H1 (cell line): ENCODE measurements at regions not wholly inside any gene's neighbourhood (a gene's known extent, or its start where the extent isn't known, plus 50 kb on each side); places are given as distances from the start of the nearest gene placed in this dataset.

Experiments used
- CTCF ChIA-PET: fragments of 300-600 bp; sonication (Branson Sonifier 250); formaldehyde crosslinking; loops from one replicate; lab custom pipeline; 2021; ENCODE audit not compliant: partially characterized antibody; lab: Charles Lee
- POLR2A ChIA-PET: fragments of 300-600 bp; sonication (Branson Sonifier 250); formaldehyde crosslinking; loops from one replicate; lab custom pipeline; 2021; ENCODE audit warnings: inconsistent platforms; ENCODE audit not compliant: partially characterized antibody; lab: Charles Lee
- DNase-seq, 2 experiments: peaks; one replicate each; pipeline versions ENCODE4 v3.0.0 to v3.0.0-alpha.2; 2010 to 2022; ENCODE audit warnings: low spot score in 2 of 2, low read depth in 1 of 2, mixed read lengths in 1 of 2
- FAIRE-seq: peaks from 2 replicates; lab custom pipeline; 2011; peaks lifted over from hg19 to GRCh38; lab: Jason Lieb, UNC
- H2AFZ ChIP-seq: 2 replicates; pipeline ENCODE4 v1.8.1; 2012; ENCODE audit warnings: low read length, inconsistent platforms
- H2AK5ac ChIP-seq: 2 replicates; pipeline ENCODE4 v1.6.1; 2013; ENCODE audit warnings: low read depth, low read length
- H2BK120ac ChIP-seq: replicated peaks from 2 replicates; pipeline ENCODE3; 2013; ENCODE audit warnings: low read depth, low read length, inconsistent platforms
- H2BK12ac ChIP-seq: 2 replicates; pipeline ENCODE4 v1.6.1; 2013; ENCODE audit warnings: low read depth, low read length
- H2BK15ac ChIP-seq: 2 replicates; pipeline ENCODE4 v1.6.1; 2013; ENCODE audit warnings: low read length
- H2BK20ac ChIP-seq: 2 replicates; pipeline ENCODE4 v1.6.1; 2013; ENCODE audit warnings: low read length
- H2BK5ac ChIP-seq: 2 replicates; pipeline ENCODE4 v1.6.1; 2013; ENCODE audit warnings: low read depth, low read length
- H3K14ac ChIP-seq: 2 replicates; pipeline ENCODE4 v1.6.1; 2013; ENCODE audit warnings: inconsistent platforms; ENCODE audit not compliant: insufficient read length
- H3K18ac ChIP-seq: 2 replicates; pipeline ENCODE4 v1.6.1; 2013; ENCODE audit warnings: low read length; ENCODE audit errors: extremely low read depth
- H3K23ac ChIP-seq: 2 replicates; pipeline ENCODE4 v1.6.1; 2013; ENCODE audit warnings: inconsistent platforms; ENCODE audit not compliant: insufficient read length
- H3K23me2 ChIP-seq: 2 replicates; pipeline ENCODE4 v1.6.1; 2013; ENCODE audit warnings: low read depth, low read length
- H3K27ac ChIP-seq: 2 replicates; pipeline ENCODE4 v1.6.1; 2011; ENCODE audit warnings: low read depth, low read length, inconsistent platforms
- H3K27me3 ChIP-seq, 4 experiments: replicated peaks in 1 of 4; 1 replicate in 1 of 4; 2 replicates in 3 of 4; pipeline versions ENCODE4 v1.6.1 to v1.8.1; 2011 to 2013; ENCODE audit warnings: low read length in 3 of 4, mild to moderate bottlenecking in 3 of 4, inconsistent platforms in 2 of 4, mixed read lengths in 2 of 4, moderate library complexity in 1 of 4; ENCODE audit not compliant: control insufficient read depth in 3 of 4, insufficient read depth in 3 of 4; ENCODE audit errors: extremely low read depth in 1 of 4
- H3K36me3 ChIP-seq, 4 experiments: 2 replicates each; pipeline versions ENCODE4 v1.6.1 to v1.8.1; 2011 to 2013; ENCODE audit warnings: mild to moderate bottlenecking in 4 of 4, low read length in 3 of 4, moderate library complexity in 2 of 4, control low read depth in 1 of 4, inconsistent platforms in 1 of 4; ENCODE audit not compliant: insufficient read depth in 4 of 4, control insufficient read depth in 2 of 4
- H3K4ac ChIP-seq: replicated peaks from 2 replicates; pipeline ENCODE3; 2013; ENCODE audit warnings: low read length, low read depth, mixed read lengths, inconsistent platforms; ENCODE audit not compliant: insufficient read length
- H3K4me1 ChIP-seq, 4 experiments: replicated peaks in 1 of 4; 1 replicate in 1 of 4; 2 replicates in 3 of 4; pipeline versions ENCODE4 v1.6.1 to v1.8.1; 2011 to 2013; ENCODE audit warnings: low read length in 3 of 4, inconsistent platforms in 2 of 4, mixed read lengths in 1 of 4; ENCODE audit not compliant: insufficient read depth in 4 of 4, control insufficient read depth in 3 of 4
- H3K4me2 ChIP-seq, 2 experiments: 2 replicates each; pipeline versions ENCODE4 v1.6.1 to v1.8.1; 2011 to 2013; ENCODE audit warnings: low read depth in 2 of 2, low read length in 2 of 2, control low read depth in 1 of 2, inconsistent platforms in 1 of 2, mild to moderate bottlenecking in 1 of 2; ENCODE audit not compliant: insufficient read depth in 1 of 2
- H3K4me3 ChIP-seq, 4 experiments: fragments of 200-600, 300-600 bp in 1 of 4; sonication (generic), shearing (Covaris generic), sonication (Bioruptor Twin) in 1 of 4; 2 replicates each; pipeline versions ENCODE4 v1.5.1 to v1.8.1; 2011 to 2016; ENCODE audit warnings: low read length in 4 of 4, low read depth in 3 of 4, control low read depth in 2 of 4, inconsistent platforms in 2 of 4, mild to moderate bottlenecking in 2 of 4, mixed read lengths in 1 of 4, moderate library complexity in 1 of 4; ENCODE audit not compliant: insufficient read depth in 2 of 4; ENCODE audit errors: extremely low read depth in 1 of 4
- H3K56ac ChIP-seq: replicated peaks from 2 replicates; pipeline ENCODE3; 2013; ENCODE audit warnings: low read depth, mild to moderate bottlenecking, mixed read lengths, low read length, inconsistent platforms; ENCODE audit not compliant: insufficient read length
- H3K79me1 ChIP-seq: 2 replicates; pipeline ENCODE4 v1.6.1; 2013; ENCODE audit warnings: low read depth, low read length, control low read depth
- H3K79me2 ChIP-seq, 2 experiments: 2 replicates each; pipeline versions ENCODE4 v1.6.1 to v1.8.1; 2012 to 2013; ENCODE audit warnings: low read length in 2 of 2, mild to moderate bottlenecking in 2 of 2, inconsistent platforms in 1 of 2; ENCODE audit not compliant: insufficient read depth in 2 of 2, control insufficient read depth in 1 of 2
- H3K9ac ChIP-seq, 4 experiments: replicated peaks in 1 of 4; 1 replicate in 1 of 4; 2 replicates in 3 of 4; pipeline versions ENCODE4 v1.6.1 to v1.8.1; 2011 to 2013; ENCODE audit warnings: low read depth in 3 of 4, low read length in 3 of 4, control low read depth in 2 of 4, mild to moderate bottlenecking in 2 of 4, moderate library complexity in 2 of 4, inconsistent platforms in 1 of 4; ENCODE audit errors: extremely low read depth in 1 of 4
- H3K9me3 ChIP-seq, 2 experiments: 2 replicates each; pipeline versions ENCODE4 v1.6.1 to v1.8.1; 2012 to 2013; ENCODE audit warnings: mild to moderate bottlenecking in 2 of 2, moderate library complexity in 2 of 2, control low read depth in 1 of 2, inconsistent platforms in 1 of 2, low read depth in 1 of 2, low read length in 1 of 2, mixed read lengths in 1 of 2; ENCODE audit not compliant: insufficient read depth in 2 of 2
- H4K20me1 ChIP-seq, 2 experiments: replicated peaks in 1 of 2; 2 replicates each; pipeline versions ENCODE3 to v1.8.1; 2011 to 2013; ENCODE audit warnings: inconsistent platforms in 2 of 2, low read length in 2 of 2, mild to moderate bottlenecking in 1 of 2; ENCODE audit not compliant: insufficient read depth in 2 of 2, control insufficient read depth in 1 of 2
- H4K5ac ChIP-seq: 2 replicates; pipeline ENCODE4 v1.6.1; 2013; ENCODE audit warnings: low read length, low read depth, mixed read lengths, inconsistent platforms; ENCODE audit not compliant: insufficient read length
- H4K8ac ChIP-seq: 2 replicates; pipeline ENCODE4 v1.8.0; 2013; ENCODE audit warnings: mild to moderate bottlenecking, moderate library complexity, low read length, inconsistent platforms; ENCODE audit not compliant: insufficient read depth; ENCODE audit errors: extremely low read depth
- H4K91ac ChIP-seq: replicated peaks from 2 replicates; pipeline ENCODE3; 2013; ENCODE audit warnings: low read length, mixed read lengths, inconsistent platforms; ENCODE audit not compliant: insufficient read length
- CBX8 ChIP-seq: fragments of 300-800, 300-1000 bp; sonication (generic); IDR thresholded peaks from 2 replicates; pipeline ENCODE4 v1.7.1; 2016; ENCODE audit warnings: low read depth, low read length, borderline replicate concordance
- CHD1 ChIP-seq: IDR thresholded peaks from 2 replicates; pipeline ENCODE4 v1.6.1; 2012; ENCODE audit warnings: low read depth, low read length, improper control_type of control experiment
- KDM1A ChIP-seq: fragments of 200-600, 300-600 bp; sonication (generic); IDR thresholded peaks from 2 replicates; pipeline ENCODE4 v1.7.1; 2016; ENCODE audit warnings: mild to moderate bottlenecking, low read length, borderline replicate concordance
- SRF ChIP-seq: IDR thresholded peaks from 2 replicates; pipeline ENCODE4 v1.6.1; 2011; ENCODE audit warnings: mild to moderate bottlenecking, low read depth, low read length, moderate library complexity
- WGBS, 2 experiments: shearing (Covaris generic) in 1 of 2; methylation state at CpG; one replicate each; pipeline versions ENCODE4 v1.1.6 to v1.1.7; 2013 to 2015; ENCODE audit warnings: low lambda C conversion rate in 2 of 2, mixed read lengths in 2 of 2, inconsistent platforms in 1 of 2, low coverage in 1 of 2, missing lambda C conversion rate in 1 of 2; ENCODE audit not compliant: insufficient replicate concordance in 2 of 2, insufficient coverage in 1 of 2, insufficient read length in 1 of 2; ENCODE audit errors: extremely low coverage in 1 of 2, missing lambda C conversion rate in 1 of 2; 5-methylcytosine and 5-hydroxymethylcytosine counted together
- TF ChIP-seq, protein P1 (sequence below), 3 experiments: IDR thresholded peaks; 1 replicate in 2 of 3; 2 replicates in 1 of 3; pipeline versions ENCODE4 v1.5.1 to v1.6.1; 2011; ENCODE audit warnings: low read length in 3 of 3, mild to moderate bottlenecking in 3 of 3, inconsistent platforms in 2 of 3, low read depth in 1 of 3, moderate library complexity in 1 of 3; ENCODE audit not compliant: insufficient read depth in 1 of 3; ENCODE audit errors: control extremely low read depth in 1 of 3

DNA sequence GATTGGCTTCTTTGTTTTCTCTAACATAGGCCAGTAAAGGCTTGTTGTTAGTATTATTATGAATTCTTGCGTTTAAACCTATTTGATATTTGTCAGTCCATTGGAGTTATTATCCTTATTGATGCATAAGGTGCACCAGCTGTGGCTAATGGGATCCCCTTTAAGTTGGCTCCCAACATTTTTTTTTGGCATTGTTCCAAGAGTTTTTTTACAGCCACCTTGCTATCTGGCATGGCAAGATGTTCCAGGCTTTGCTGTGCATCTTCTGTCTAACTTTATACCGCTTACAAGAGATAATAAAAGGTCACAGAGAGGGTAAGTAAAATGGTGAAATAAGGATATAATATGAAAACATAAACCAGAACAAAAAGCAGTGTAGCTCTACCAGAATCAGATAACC, 157.5 kb upstream of the TACR1 start:
- H3K14ac ChIP-seq, result no peak overlapping the region
- no peak overlapping the region for H3K9ac ChIP-seq
- 81% methylated on average over 2 of the region's 2 CpGs; no CpG with 5 or more reads in 1 of the 2 experiments for WGBS, 2 experiments
- no peak overlapping the region for H2BK20ac ChIP-seq
- H2AK5ac ChIP-seq, result no peak overlapping the region
- no peaks in the 10 kb centered on the region for H3K9me3 ChIP-seq
- H3K79me2 ChIP-seq, result no peaks in the 10 kb centered on the region
- no peak overlapping the region for H3K4me2 ChIP-seq
- H2AFZ ChIP-seq, result no peak overlapping the region
- H3K4me1 ChIP-seq, result no peaks in the 10 kb centered on the region
- no peak overlapping the region for H2BK15ac ChIP-seq
- no peak overlapping the region for H3K4me3 ChIP-seq
- no peak overlapping the region for H4K8ac ChIP-seq
- no peak overlapping the region for H3K4ac ChIP-seq
- H3K36me3 ChIP-seq, result no peaks in the 10 kb centered on the region
- H3K79me1 ChIP-seq, result no peaks in the 10 kb centered on the region; the same call in 1 of the 2 replicates
- no peak for FAIRE-seq
- no peaks in the 10 kb centered on the region for H4K20me1 ChIP-seq
- H3K23me2 ChIP-seq, result no peaks in the 10 kb centered on the region
- H2BK12ac ChIP-seq, result no peak overlapping the region
- H2BK5ac ChIP-seq, result no peak overlapping the region
- no peak overlapping the region for H3K18ac ChIP-seq
- no peak overlapping the region for H4K91ac ChIP-seq
- no peak overlapping the region for H4K5ac ChIP-seq
- H3K56ac ChIP-seq, result no peak overlapping the region
- ChIA-PET POLR2A (interaction anchor here (0.6 to 0.7 kb wide), 2 partner anchors 10 to 29 kb away, joined by 3 read pairs; no protein-coding TSS in a partner anchor), CTCF (interaction anchor here (1.4 kb wide), 1 partner anchor 41 kb away, joined by 4 read pairs; no protein-coding TSS in a partner anchor)
- H3K23ac ChIP-seq, result no peak overlapping the region
- H3K27ac ChIP-seq, result no peak overlapping the region
- no peak overlapping the region for H2BK120ac ChIP-seq
- no peaks in the 10 kb centered on the region for H3K27me3 ChIP-seq
- DNase-seq, result no peak
- TF ChIP-seq KDM1A (no peak), SRF (no peak), CHD1 (no peak), CBX8 (no peak)
- TF ChIP-seq, protein P1, sequence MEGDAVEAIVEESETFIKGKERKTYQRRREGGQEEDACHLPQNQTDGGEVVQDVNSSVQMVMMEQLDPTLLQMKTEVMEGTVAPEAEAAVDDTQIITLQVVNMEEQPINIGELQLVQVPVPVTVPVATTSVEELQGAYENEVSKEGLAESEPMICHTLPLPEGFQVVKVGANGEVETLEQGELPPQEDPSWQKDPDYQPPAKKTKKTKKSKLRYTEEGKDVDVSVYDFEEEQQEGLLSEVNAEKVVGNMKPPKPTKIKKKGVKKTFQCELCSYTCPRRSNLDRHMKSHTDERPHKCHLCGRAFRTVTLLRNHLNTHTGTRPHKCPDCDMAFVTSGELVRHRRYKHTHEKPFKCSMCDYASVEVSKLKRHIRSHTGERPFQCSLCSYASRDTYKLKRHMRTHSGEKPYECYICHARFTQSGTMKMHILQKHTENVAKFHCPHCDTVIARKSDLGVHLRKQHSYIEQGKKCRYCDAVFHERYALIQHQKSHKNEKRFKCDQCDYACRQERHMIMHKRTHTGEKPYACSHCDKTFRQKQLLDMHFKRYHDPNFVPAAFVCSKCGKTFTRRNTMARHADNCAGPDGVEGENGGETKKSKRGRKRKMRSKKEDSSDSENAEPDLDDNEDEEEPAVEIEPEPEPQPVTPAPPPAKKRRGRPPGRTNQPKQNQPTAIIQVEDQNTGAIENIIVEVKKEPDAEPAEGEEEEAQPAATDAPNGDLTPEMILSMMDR (IDR thresholded peaks at IDR 0.05; ENCODE audit: control extremely low read depth in 1 of 3, insufficient read depth in 1 of 3, low read depth in 1 of 3, low read length in 3 of 3), result no peak
